ENCODE measurements at regions not wholly inside any gene's neighbourhood (a gene's known extent, or its start where the extent isn't known, plus 50 kb on each side); places are given as distances from the start of the nearest gene placed in this dataset.
"Not testable (repeated sequence)": the region's sequence is repeated elsewhere in the genome, so short reads cannot be mapped to it uniquely, and the experiment has no call there.

DNA sequence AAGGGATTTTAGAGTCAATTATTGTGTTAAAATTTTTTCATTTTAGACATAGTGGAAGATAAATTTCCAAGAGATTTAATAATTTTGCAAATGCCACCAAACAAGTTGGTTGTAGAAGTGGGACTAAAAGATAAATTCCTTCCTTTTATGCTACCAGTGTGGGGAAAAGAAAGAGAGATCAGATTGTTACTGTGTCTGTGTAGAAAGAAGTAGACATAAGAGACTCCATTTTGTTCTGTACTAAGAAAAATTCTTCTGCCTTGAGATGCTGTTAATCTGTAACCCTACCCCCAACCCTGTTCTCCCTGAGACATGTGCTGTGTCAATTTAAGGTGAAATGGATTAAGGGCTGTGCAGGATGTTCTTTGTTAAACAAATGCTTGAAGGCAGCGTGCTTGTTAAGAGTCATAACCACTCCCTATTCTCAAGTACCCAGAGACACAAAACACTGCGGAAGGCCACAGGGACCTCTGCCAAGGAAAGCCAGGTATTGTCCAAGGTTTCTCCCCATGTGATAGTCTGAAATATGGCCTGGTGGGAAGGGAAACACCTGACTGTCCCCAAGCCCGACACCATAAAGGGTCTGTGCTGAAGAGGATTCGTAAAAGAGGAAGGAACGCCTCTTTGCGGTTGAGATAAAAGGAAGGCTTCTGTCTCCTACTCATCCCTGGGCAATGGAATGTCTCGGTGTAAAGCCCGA lies 117.0 kb downstream of the CEP44 start:
- DNase-seq (ENCODE audit: low spot score) = not testable (repeated sequence)

DNA sequence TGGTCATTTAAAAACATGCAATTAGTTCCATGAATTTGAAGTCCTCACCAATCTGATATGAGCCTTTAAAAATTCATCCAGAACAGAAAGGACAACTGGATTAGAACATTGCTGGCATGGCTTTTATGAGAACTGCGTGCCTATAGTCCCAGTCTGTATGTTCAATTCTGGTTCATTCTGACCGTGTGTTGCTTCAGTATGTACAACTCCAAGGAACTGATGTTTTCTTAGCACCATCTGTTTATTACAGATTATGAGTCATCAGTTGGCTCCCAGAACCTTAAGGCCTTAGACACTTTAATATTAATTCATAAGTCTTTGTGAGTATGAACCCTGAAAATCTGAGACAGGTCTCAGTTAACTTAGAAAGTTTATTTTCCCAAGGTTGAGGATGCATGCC lies 115.0 kb downstream of the CEP44 start:
- DNase-seq (ENCODE audit: low spot score) = no peak

DNA sequence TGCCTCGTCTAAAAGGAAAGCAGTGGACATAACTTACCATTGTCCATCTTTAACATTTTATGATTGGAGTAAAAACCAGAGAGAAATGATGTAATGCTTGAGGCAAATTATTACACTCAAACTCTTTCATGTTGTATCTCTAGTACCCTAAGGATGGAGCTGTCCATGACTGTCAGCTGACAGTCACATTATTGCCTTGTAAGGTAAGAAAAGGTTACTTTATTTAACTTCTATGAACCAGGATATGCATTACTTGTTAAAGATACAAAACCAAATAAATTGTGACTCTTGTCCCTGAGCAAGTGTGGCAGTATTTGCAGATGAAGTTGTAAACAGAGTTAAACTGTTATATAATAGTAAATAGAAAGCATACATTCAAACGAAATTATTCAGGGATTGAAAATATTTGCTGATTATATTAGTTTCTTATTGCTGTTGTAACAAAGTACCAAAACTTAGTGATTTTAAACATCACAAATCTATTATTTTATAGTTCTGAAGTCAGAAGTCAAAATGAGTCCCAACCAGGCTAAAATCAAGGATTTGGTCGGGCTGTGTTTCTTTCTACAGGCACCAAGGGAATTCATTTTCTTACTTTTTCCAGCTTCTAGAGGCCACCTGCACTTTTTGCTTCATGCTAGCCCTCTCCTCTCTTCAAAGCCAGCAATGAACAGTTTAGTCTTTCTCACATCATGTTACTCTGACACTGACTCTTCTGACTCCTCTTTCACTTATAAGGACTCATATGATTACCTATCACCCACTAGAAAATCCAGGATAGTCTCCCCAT lies 113.8 kb downstream of the CEP44 start:
- no peak for DNase-seq (ENCODE audit: low spot score)

DNA sequence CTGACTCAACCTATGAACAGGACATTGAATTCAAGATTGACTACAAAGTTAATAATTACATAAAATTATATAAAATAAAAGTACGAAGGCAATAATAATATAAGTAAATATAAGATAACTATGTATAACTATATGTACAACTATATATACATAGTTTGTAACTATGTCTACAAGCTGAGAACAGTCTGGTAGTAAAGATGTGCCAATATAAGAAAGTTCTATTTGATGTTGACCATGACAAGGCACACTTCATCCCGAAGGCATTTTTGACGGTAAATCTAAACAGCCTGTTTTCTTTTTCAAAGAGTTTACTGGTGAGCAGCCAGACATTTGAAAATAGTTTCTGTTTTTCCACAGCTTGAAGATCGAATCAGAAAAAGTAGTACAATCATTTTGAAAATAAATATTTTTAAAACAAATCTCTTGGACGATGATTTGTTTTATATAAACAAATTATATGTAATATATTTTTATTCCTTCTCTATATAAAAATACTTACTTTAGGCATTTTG lies 112.9 kb downstream of the CEP44 start:
- no peak for DNase-seq (ENCODE audit: low spot score)

DNA sequence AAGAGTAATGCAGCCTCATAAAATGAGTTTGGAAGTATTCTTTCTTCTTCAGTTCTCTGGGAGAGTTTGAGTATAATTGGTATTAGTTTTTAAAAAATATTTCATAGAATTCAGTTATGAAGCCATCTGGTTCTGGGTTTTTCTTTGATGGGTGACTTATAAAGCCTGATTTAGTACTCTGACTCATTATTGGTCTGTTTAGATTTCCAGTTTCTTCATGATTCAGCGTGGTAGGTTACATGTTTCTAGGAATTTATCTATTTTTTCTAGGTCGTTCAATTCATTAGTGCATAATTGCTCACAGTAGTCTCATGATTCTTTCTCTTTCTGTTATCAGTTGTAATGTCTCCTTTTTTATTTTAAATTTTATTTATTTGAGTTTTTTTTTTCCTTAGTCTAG lies 111.2 kb downstream of the CEP44 start:
- no peak for DNase-seq (ENCODE audit: low spot score)

DNA sequence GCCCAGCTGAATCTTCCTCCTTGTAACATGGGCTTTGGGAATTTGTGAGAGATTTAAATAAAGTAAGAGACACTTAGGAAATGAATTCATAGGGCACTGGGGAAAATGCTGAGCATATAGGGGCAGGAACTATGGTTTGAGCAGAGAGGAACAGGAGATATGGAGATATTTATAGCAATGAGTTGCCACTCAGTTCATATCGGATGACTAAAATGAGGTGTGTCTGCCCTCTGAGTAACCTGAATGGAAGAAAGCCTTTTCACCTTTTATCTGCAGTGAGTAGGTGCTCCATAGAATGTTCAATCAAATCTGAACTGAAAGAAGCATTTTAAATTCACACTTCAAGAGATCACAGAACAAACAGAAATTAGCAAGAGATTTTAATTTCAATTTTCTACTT lies 105.7 kb downstream of the CEP44 start:
- DNase-seq (ENCODE audit: low spot score) = no peak

DNA sequence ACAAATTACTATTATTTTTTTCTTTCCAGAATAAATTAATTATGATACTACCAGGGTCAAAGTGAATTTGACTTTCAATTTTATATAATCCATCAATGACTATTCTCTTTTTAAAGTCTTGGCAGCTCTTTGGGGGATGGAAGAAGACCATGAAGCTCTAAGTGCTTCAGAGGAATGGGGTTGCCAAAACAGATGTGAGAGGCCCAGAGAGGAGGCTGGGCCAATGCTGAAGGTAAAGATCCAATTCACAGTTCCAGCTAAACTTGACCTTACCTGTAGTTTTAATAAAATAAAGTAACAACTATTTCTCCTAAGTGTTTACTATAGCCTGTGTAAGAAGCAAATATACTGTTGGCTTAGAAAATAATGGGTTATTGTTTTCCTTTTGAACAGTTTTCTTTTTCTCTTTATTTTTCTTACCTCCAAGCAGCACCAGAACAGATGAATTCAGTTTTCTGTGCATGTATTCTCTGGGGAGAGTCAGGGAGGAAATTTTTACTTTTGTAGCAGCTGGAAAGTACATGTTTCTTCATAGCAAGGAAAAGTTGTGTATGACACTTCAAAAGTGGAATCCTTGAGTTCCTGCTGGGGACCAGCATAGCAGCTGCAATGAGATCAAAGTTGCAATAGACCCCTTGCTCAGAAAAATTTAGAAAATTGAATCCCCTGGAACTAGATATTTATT lies 104.9 kb downstream of the CEP44 start:
- no peak for DNase-seq (ENCODE audit: low spot score)

DNA sequence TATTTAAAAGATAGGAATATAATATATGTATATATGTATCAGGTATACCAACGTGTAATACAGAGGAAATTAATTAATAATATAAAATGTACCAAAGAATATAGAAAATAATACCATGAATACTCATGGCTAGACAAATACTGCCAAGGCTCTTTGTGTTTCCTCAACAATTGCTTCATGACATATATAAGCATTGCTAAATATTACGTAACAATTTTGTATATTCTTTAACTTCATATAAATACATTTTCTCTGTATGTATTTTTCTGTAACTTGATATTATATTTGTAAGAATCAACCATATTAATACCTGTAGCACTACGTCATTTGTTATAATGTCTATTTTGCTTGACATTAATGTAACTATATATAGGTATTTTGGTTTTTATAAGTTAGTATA lies 104.0 kb downstream of the CEP44 start:
- DNase-seq (ENCODE audit: low spot score) = no peak

DNA sequence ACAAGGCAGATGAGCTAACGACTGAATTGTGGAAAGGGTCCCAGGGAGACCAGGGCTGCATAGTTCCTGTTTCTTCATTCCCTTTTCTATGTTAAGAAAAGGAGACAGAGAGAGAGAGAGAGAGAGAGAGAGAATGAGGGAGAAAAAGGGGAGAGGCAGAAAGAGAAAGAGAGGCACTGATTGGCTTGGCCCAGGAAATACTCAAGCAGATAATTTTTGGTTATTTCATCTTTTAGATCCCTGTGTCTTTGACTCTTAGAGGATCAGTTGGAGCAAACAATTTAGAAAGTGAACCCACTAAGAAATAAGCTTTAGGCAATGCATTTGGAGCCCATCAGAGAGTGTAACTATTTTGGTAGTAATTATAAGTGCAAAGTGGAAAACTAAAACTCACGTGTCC lies 103.4 kb downstream of the CEP44 start:
- no peak for DNase-seq (ENCODE audit: low spot score)

DNA sequence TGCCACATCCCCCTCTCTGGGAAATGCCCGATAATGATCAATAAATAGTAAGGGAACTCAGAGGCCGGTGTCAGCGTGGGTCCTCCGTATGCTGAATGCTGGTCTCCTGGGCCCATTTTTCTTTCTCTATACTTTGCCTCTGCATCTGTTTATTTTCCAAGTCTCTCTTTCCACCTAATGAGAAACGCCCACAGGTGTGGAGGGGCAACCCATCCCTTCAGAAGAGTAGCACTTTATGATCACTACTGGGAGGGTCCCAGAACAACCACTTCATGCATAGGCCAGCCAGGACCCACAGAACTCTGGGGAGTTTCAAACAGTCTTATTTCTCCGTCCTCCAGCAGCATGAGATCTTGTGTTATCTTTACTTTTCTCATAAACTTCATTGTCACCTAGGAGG lies 100.1 kb downstream of the CEP44 start:
- DNase-seq (ENCODE audit: low spot score) = no peak

DNA sequence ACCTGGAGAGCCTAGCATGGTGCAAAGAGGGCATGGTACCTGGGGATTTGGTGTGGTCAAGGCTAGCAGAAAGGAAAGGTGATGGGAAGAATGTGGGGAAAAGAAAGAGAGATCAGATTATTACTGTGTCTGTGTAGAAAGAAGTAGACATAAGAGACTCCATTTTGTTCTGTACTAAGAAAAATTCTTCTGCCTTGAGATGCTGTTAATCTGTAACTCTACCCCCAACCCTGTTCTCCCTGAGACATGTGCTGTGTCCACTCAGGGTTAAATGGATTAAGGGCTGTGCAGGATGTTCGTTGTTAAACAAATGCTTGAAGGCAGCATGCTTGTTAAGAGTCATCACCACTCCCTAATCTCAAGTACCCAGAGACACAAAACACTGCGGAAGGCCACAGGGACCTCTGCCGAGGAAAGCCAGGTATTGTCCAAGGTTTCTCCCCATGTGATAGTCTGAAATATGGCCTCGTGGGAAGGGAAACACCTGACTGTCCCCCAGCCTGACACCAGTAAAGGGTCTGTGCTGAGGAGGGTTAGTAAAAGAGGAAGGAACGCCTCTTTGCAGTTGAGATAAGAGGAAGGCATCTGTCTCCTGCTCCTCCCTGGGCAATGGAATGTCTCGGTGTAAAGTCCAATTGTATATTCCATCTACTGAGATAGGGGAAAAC lies 99.4 kb downstream of the CEP44 start:
- DNase-seq (ENCODE audit: low spot score) = not testable (repeated sequence)

All from hematopoietic multipotent progenitor cell treated with erythropoietin and hydrocortisone succinate and interleukin-3 and kit ligand, for 17 days (in vitro differentiated cells).